ENCODE measurements at regions not wholly inside any gene's neighbourhood (a gene's known extent, or its start where the extent isn't known, plus 50 kb on each side); places are given as distances from the start of the nearest gene placed in this dataset.

- no peak for DNase-seq (ENCODE audit: low read depth in 1 of 2, low spot score in 1 of 2)
- ChIA-PET CTCF (no interaction called here), POLR2A (no interaction called here)
- Histone ChIP-seq H3K9me3 (no peaks in the 10 kb centered on the region), H3K4me3 (no peak overlapping the region), H3K4me2 (no peak overlapping the region), H3K27ac (no peak overlapping the region), H3K4me1 (no peaks in the 10 kb centered on the region)
- WGBS (ENCODE audit: missing lambda C conversion rate), result 57% methylated on average over 5 of the region's 21 CpGs
- no peak for ATAC-seq
- TF ChIP-seq HES2 (IDR thresholded peaks at IDR 0.05) (no peak), KDM5A (IDR thresholded peaks at IDR 0.05) (no peak), ESRRA (IDR thresholded peaks at IDR 0.05; ENCODE audit: borderline replicate concordance, low read length) (no peak)
- FAIRE-seq, result no peak
Measured at GRCh38 chr2:157967856-157968255, 91.7 kb upstream of the ACVR1 start.

GRCh38 chr2:157959249-157959648 lies 83.1 kb upstream of the ACVR1 start:
- no peak overlapping the region for H3K4me2 ChIP-seq
- CTCF ChIA-PET, result no interaction called here
- H3K9me3 ChIP-seq, result peaks cover 15% of the 10 kb centered on the region
- H3K4me1 ChIP-seq, result no peaks in the 10 kb centered on the region
- 55% methylated on average over 3 of the region's 3 CpGs for WGBS (ENCODE audit: missing lambda C conversion rate)
- DNase-seq (ENCODE audit: low read depth in 1 of 2, low spot score in 1 of 2) (no peak), FAIRE-seq (no peak), ATAC-seq (no peak)
- no peak overlapping the region for H3K27ac ChIP-seq
- TF ChIP-seq EP300 (IDR thresholded peaks at IDR 0.05), result no peak
- peak; percentile 16 for TF ChIP-seq ZFP36 (IDR thresholded peaks at IDR 0.05; ENCODE audit: borderline replicate concordance, partially characterized antibody)
- POLR2A ChIA-PET, result no interaction called here
- no peak overlapping the region for H3K4me3 ChIP-seq

GRCh38 chr2:157957596-157957995 lies 81.5 kb upstream of the ACVR1 start:
- Histone ChIP-seq H3K4me3 (no peak overlapping the region), H3K9me3 (peaks cover 15% of the 10 kb centered on the region), H3K4me1 (no peaks in the 10 kb centered on the region), H3K27ac (no peak overlapping the region), H3K4me2 (no peak overlapping the region)
- WGBS (ENCODE audit: missing lambda C conversion rate), result 40% methylated on average over 3 of the region's 3 CpGs
- DNase-seq (ENCODE audit: low read depth in 1 of 2, low spot score in 1 of 2), result no peak
- FAIRE-seq, result no peak
- no peak for TF ChIP-seq FOSB (CRISPR knock-in tag; IDR thresholded peaks at IDR 0.05)
- TF ChIP-seq CBX8 (IDR thresholded peaks at IDR 0.05), result no peak
- TF ChIP-seq RFX5 (IDR thresholded peaks at IDR 0.05), result no peak
- no peak for TF ChIP-seq HOXA7 (CRISPR knock-in tag; IDR thresholded peaks at IDR 0.05)
- TF ChIP-seq RNF2 (IDR thresholded peaks at IDR 0.05; ENCODE audit: borderline replicate concordance, low read depth), result no peak
- TF ChIP-seq FOXS1 (CRISPR knock-in tag; IDR thresholded peaks at IDR 0.05), result no peak
- no peak for TF ChIP-seq RCOR1 (IDR thresholded peaks at IDR 0.05; ENCODE audit: low read depth, low read length)
- no peak for TF ChIP-seq BHLHE40 (IDR thresholded peaks at IDR 0.05; ENCODE audit: low read depth, low read length)
- no peak for TF ChIP-seq HEYL (CRISPR knock-in tag; IDR thresholded peaks at IDR 0.05)
- TF ChIP-seq ATOH8 (CRISPR knock-in tag; IDR thresholded peaks at IDR 0.05; ENCODE audit: low read depth), result no peak
- TF ChIP-seq MAZ (IDR thresholded peaks at IDR 0.05; ENCODE audit: borderline replicate concordance, low read depth, low read length), result no peak
- TF ChIP-seq PHF8 (IDR thresholded peaks at IDR 0.05; ENCODE audit: borderline replicate concordance, low read depth), result no peak
- no peak for TF ChIP-seq TP53 (CRISPR knock-in tag; IDR thresholded peaks at IDR 0.05)
- TF ChIP-seq HMGXB4 (CRISPR knock-in tag; IDR thresholded peaks at IDR 0.05; ENCODE audit: borderline replicate concordance), result no peak
- no peak for TF ChIP-seq RAD21 (conservative IDR thresholded peaks at IDR 0.05 in 1 of 2, IDR thresholded peaks at IDR 0.05 in 1 of 2)
- no peak for TF ChIP-seq HES2 (IDR thresholded peaks at IDR 0.05)
- POLR2A ChIA-PET, result no interaction called here
- ATAC-seq, result no peak
- CTCF ChIA-PET, result no interaction called here
